ENCODE measurements at regions not wholly inside any gene's neighbourhood (a gene's known extent, or its start where the extent isn't known, plus 50 kb on each side); places are given as distances from the start of the nearest gene placed in this dataset.

GRCh38 chr10:63930584-63930983 is 409.4 kb downstream of the REEP3 start:
- peaks cover 0 to 2% of the 10 kb centered on the region in 2 donors for H3K4me1 ChIP-seq (ENCODE audit: control insufficient read depth in 1 of 2, insufficient read depth in 2 of 2, low read length in 2 of 2)
- no peaks in the 10 kb centered on the region for H3K9me3 ChIP-seq (ENCODE audit: control insufficient read depth, low read length)
- no peaks in the 10 kb centered on the region for H3K27me3 ChIP-seq (ENCODE audit: control insufficient read depth in 1 of 2, insufficient read depth in 2 of 2, low read length in 1 of 2)
- no peak for DNase-seq
- intact Hi-C loops (cut with DNase I): no loop called here
- 71 to 74% methylated on average over 4 of the region's 4 CpGs for WGBS, 2 donors
- no peak overlapping the region for H3K27ac ChIP-seq (ENCODE audit: low read depth in 1 of 2, low read length in 2 of 2)
- no peak for ATAC-seq (ENCODE audit: low FRiP score)
- no peak overlapping the region for H3K4me3 ChIP-seq (ENCODE audit: low read length in 2 of 2)
- H3K36me3 ChIP-seq (ENCODE audit: control insufficient read depth in 1 of 2, insufficient read depth in 2 of 2, low read length in 1 of 2): no peaks in the 10 kb centered on the region

GRCh38 chr10:63935705-63936104 is 414.5 kb downstream of the REEP3 start:
- DNase-seq (no peak), ATAC-seq (ENCODE audit: low FRiP score) (no peak)
- intact Hi-C loops (cut with DNase I): no loop called here
- 60 to 70% methylated on average over 2 of the region's 2 CpGs for WGBS, 2 donors
- Histone ChIP-seq H3K9me3 (ENCODE audit: control insufficient read depth, low read length) (no peaks in the 10 kb centered on the region), H3K27ac (ENCODE audit: low read depth in 1 of 2, low read length in 2 of 2) (no peak overlapping the region), H3K4me3 (ENCODE audit: low read length in 2 of 2) (no peak overlapping the region), H3K4me1 (ENCODE audit: control insufficient read depth in 1 of 2, insufficient read depth in 2 of 2, low read length in 2 of 2) (peaks cover 0 to 2% of the 10 kb centered on the region in 2 donors), H3K36me3 (ENCODE audit: control insufficient read depth in 1 of 2, insufficient read depth in 2 of 2, low read length in 1 of 2) (no peaks in the 10 kb centered on the region), H3K27me3 (ENCODE audit: control insufficient read depth in 1 of 2, insufficient read depth in 2 of 2, low read length in 1 of 2) (no peaks in the 10 kb centered on the region)

DNA sequence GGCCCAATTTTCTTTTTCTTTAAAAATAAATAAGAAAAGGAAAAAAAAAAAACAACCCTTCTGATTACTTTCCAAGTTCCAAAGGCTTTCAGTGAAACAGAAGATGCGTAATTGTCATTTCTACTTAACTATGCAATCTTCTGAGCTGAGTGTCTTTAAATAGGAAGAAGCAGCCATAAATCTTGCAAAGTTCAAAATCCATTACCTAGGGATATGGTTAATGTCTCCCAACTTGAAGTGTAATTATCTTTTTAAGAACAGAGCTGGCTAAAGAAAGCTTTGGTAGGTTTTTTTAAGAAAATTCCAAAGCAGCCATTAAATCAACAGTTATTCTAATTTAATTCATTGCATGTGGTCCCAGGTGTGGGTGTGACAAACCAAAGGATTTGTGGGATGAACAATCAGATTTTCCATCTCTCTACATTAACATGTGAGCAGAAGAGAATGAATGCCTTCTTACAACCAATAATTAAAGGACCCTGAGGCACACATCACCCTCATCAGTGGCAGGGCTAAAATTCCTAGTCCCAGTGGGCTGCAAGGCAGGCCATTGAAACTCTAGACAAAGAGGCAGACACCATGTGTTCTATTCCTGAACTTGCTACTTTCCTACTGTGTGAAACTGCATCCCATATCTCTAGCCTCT is 419.2 kb downstream of the REEP3 start:
- no peak overlapping the region for H3K27ac ChIP-seq (ENCODE audit: low read depth in 1 of 2, low read length in 2 of 2)
- no peaks in the 10 kb centered on the region for H3K4me1 ChIP-seq (ENCODE audit: control insufficient read depth in 1 of 2, insufficient read depth in 2 of 2, low read length in 2 of 2)
- H3K9me3 ChIP-seq (ENCODE audit: control insufficient read depth, low read length): no peaks in the 10 kb centered on the region
- DNase-seq (no peak), ATAC-seq (ENCODE audit: low FRiP score) (no peak)
- H3K4me3 ChIP-seq (ENCODE audit: low read length in 2 of 2): no peak overlapping the region
- intact Hi-C loops (cut with DNase I): no loop called here
- no peaks in the 10 kb centered on the region for H3K27me3 ChIP-seq (ENCODE audit: control insufficient read depth in 1 of 2, insufficient read depth in 2 of 2, low read length in 1 of 2)
- H3K36me3 ChIP-seq (ENCODE audit: control insufficient read depth in 1 of 2, insufficient read depth in 2 of 2, low read length in 1 of 2): no peaks in the 10 kb centered on the region
- WGBS, 2 donors: 88 to 92% methylated on average over 1 of the region's 1 CpG

DNA sequence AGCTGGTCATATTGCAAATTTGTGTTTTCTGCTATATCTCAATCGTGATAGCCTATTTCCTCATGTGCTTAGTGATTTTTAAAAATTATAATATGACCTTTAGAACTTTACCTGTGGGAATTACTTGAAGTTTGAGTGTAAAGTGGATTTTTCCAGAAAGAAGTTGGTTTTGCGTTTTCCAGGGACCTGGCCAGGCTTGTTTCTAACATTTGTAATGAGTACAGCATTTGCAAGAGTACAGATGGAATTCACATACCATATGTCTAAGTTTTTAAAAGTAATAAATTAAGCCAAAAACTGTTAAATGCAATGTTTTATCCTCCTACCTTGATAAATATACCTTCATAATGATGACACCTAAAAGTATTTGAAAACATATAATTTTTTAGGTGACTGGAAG is 443.2 kb downstream of the REEP3 start:
- Histone ChIP-seq H3K27ac (ENCODE audit: low read depth in 1 of 2, low read length in 2 of 2) (no peak overlapping the region), H3K4me3 (ENCODE audit: low read length in 2 of 2) (no peak overlapping the region), H3K9me3 (ENCODE audit: control insufficient read depth, low read length) (no peaks in the 10 kb centered on the region), H3K4me1 (ENCODE audit: control insufficient read depth in 1 of 2, insufficient read depth in 2 of 2, low read length in 2 of 2) (no peaks in the 10 kb centered on the region), H3K27me3 (ENCODE audit: control insufficient read depth in 1 of 2, insufficient read depth in 2 of 2, low read length in 1 of 2) (no peaks in the 10 kb centered on the region), H3K36me3 (ENCODE audit: control insufficient read depth in 1 of 2, insufficient read depth in 2 of 2, low read length in 1 of 2) (no peaks in the 10 kb centered on the region)
- ATAC-seq (ENCODE audit: low FRiP score) (no peak), DNase-seq (no peak)
- intact Hi-C loops (cut with DNase I): no loop called here
- WGBS, 2 donors: 57 to 64% methylated on average over 2 of the region's 2 CpGs

DNA sequence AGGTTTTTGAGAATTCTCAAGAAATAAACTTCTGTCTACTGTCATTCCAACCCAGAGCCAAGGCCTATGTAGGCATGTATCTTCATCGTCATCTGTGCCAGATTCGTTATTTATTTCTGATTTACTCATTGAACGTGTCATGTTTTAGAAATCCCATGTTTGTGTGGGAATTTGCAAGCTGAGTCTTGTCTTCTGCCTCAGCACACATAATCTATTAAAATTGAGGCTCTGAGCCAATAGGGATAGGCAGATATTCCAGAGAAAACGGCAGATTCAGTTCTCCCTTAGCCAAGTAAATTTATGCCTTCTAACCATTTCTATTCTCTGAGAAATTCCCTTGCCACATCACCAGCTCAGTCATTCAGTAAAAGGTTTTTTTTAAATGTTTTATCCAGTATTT is 444.6 kb downstream of the REEP3 start:
- ATAC-seq (ENCODE audit: low FRiP score): no peak
- DNase-seq: no peak
- WGBS, 2 donors: 59 to 64% methylated on average over 4 of the region's 4 CpGs
- Histone ChIP-seq H3K36me3 (ENCODE audit: control insufficient read depth in 1 of 2, insufficient read depth in 2 of 2, low read length in 1 of 2) (no peaks in the 10 kb centered on the region), H3K9me3 (ENCODE audit: control insufficient read depth, low read length) (no peaks in the 10 kb centered on the region), H3K27ac (ENCODE audit: low read depth in 1 of 2, low read length in 2 of 2) (no peak overlapping the region), H3K27me3 (ENCODE audit: control insufficient read depth in 1 of 2, insufficient read depth in 2 of 2, low read length in 1 of 2) (no peaks in the 10 kb centered on the region), H3K4me1 (ENCODE audit: control insufficient read depth in 1 of 2, insufficient read depth in 2 of 2, low read length in 2 of 2) (no peaks in the 10 kb centered on the region), H3K4me3 (ENCODE audit: low read length in 2 of 2) (no peak overlapping the region)
- intact Hi-C loops (cut with DNase I): no loop called here

- Histone ChIP-seq H3K4me1 (ENCODE audit: control insufficient read depth in 1 of 2, insufficient read depth in 2 of 2, low read length in 2 of 2) (no peaks in the 10 kb centered on the region), H3K27ac (ENCODE audit: low read depth in 1 of 2, low read length in 2 of 2) (no peak overlapping the region), H3K9me3 (ENCODE audit: control insufficient read depth, low read length) (no peaks in the 10 kb centered on the region), H3K4me3 (ENCODE audit: low read length in 2 of 2) (no peak overlapping the region), H3K27me3 (ENCODE audit: control insufficient read depth in 1 of 2, insufficient read depth in 2 of 2, low read length in 1 of 2) (no peaks in the 10 kb centered on the region), H3K36me3 (ENCODE audit: control insufficient read depth in 1 of 2, insufficient read depth in 2 of 2, low read length in 1 of 2) (no peaks in the 10 kb centered on the region)
- WGBS, 2 donors: 80 to 84% methylated on average over 51 of the region's 51 CpGs
- no peak for ATAC-seq (ENCODE audit: low FRiP score)
- DNase-seq: no peak
- intact Hi-C loops (cut with DNase I): no loop called here
These were observed 452.0 kb downstream of the REEP3 start for GRCh38 chr10:63972949-63973827.

DNA sequence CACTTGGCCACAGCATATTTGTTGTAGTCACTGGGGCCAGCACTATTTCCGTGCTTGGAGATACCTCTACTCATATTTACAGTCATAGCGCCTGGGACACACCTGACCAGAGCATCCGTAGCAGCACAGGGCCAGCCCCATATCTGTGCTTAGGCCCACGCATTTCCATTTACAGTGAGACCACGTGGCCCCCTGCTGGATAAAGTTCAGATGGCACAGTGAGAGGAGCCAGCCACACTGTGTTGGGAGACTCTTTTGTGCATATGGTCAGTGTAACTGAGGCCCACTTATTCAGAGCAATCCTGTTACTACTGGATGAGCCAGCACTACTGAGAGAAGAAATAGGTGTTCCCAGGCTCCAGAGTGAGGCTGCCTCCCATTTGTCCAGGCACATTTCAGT is 455.3 kb downstream of the REEP3 start:
- Histone ChIP-seq H3K4me1 (ENCODE audit: control insufficient read depth in 1 of 2, insufficient read depth in 2 of 2, low read length in 2 of 2) (no peaks in the 10 kb centered on the region), H3K27ac (ENCODE audit: low read depth in 1 of 2, low read length in 2 of 2) (no peak overlapping the region), H3K27me3 (ENCODE audit: control insufficient read depth in 1 of 2, insufficient read depth in 2 of 2, low read length in 1 of 2) (no peaks in the 10 kb centered on the region), H3K9me3 (ENCODE audit: control insufficient read depth, low read length) (no peaks in the 10 kb centered on the region), H3K4me3 (ENCODE audit: low read length in 2 of 2) (no peak overlapping the region), H3K36me3 (ENCODE audit: control insufficient read depth in 1 of 2, insufficient read depth in 2 of 2, low read length in 1 of 2) (no peaks in the 10 kb centered on the region)
- peak in 1 of 2 donors; percentile 51 for DNase-seq
- WGBS, 2 donors: 38 to 43% methylated on average over 5 of the region's 5 CpGs
- peak; percentile 23 for ATAC-seq (ENCODE audit: low FRiP score)
- intact Hi-C loops (cut with DNase I): no loop called here

- no peaks in the 10 kb centered on the region for H3K9me3 ChIP-seq (ENCODE audit: control insufficient read depth, low read length)
These were observed 456.2 kb downstream of the REEP3 start for GRCh38 chr10:63977329-63977923.

More at GRCh38 chr10:63977329-63977923, 456.2 kb downstream of the REEP3 start:
- Histone ChIP-seq H3K4me1 (ENCODE audit: control insufficient read depth in 1 of 2, insufficient read depth in 2 of 2, low read length in 2 of 2) (no peaks in the 10 kb centered on the region), H3K4me3 (ENCODE audit: low read length in 2 of 2) (no peak overlapping the region), H3K27me3 (ENCODE audit: control insufficient read depth in 1 of 2, insufficient read depth in 2 of 2, low read length in 1 of 2) (no peaks in the 10 kb centered on the region), H3K36me3 (ENCODE audit: control insufficient read depth in 1 of 2, insufficient read depth in 2 of 2, low read length in 1 of 2) (no peaks in the 10 kb centered on the region), H3K27ac (ENCODE audit: low read depth in 1 of 2, low read length in 2 of 2) (no peak overlapping the region)
- intact Hi-C loops (cut with DNase I): no loop called here
- DNase-seq: no peak
- 19 to 24% methylated on average over 1 of the region's 1 CpG for WGBS, 2 donors
- ATAC-seq (ENCODE audit: low FRiP score): no peak

Data from aorta (tissue), 5 donors.